NT2/D1 (cell line): ENCODE measurements at regions not wholly inside any gene's neighbourhood (a gene's known extent, or its start where the extent isn't known, plus 50 kb on each side); places are given as distances from the start of the nearest gene placed in this dataset.

Source experiments
- YY1 ChIP-seq: IDR thresholded peaks from 2 replicates; pipeline ENCODE4 v1.6.1; 2011; ENCODE audit not compliant: insufficient read length, insufficient read depth
- ZNF274 ChIP-seq: IDR thresholded peaks from 2 replicates; pipeline ENCODE4 v1.6.1; 2011; ENCODE audit warnings: mild to moderate bottlenecking, low read depth, low read length

GRCh38 chrX:69306063-69306404, 140.8 kb upstream of the PJA1 start:
- TF ChIP-seq ZNF274 (no peak), YY1 (no peak)
